Fibroblast of pulmonary artery (primary cell): ENCODE measurements at regions not wholly inside any gene's neighbourhood (a gene's known extent, or its start where the extent isn't known, plus 50 kb on each side); places are given as distances from the start of the nearest gene placed in this dataset.

ENCODE experiments used
- DNase-seq: peaks from one replicate; pipeline ENCODE4 v3.0.0-alpha.2; 2010; ENCODE audit warnings: low read depth
- H3K4me3 ChIP-seq: replicated peaks from 2 replicates; pipeline ENCODE4 v1.5.1; 2011; ENCODE audit warnings: low read depth, mild to moderate bottlenecking, control low read depth, low read length, moderate library complexity
- TF ChIP-seq, protein P1 (sequence below): IDR thresholded peaks from 2 replicates; pipeline ENCODE4 v1.5.1; 2011; ENCODE audit warnings: mild to moderate bottlenecking, control low read depth, low read length, inconsistent platforms; ENCODE audit errors: missing control alignments

GRCh38 chr10:131534836-131535235, 223.3 kb upstream of the TCERG1L start:
- H3K4me3 ChIP-seq: no peak overlapping the region
- DNase-seq: no peak
- TF ChIP-seq, protein P1, sequence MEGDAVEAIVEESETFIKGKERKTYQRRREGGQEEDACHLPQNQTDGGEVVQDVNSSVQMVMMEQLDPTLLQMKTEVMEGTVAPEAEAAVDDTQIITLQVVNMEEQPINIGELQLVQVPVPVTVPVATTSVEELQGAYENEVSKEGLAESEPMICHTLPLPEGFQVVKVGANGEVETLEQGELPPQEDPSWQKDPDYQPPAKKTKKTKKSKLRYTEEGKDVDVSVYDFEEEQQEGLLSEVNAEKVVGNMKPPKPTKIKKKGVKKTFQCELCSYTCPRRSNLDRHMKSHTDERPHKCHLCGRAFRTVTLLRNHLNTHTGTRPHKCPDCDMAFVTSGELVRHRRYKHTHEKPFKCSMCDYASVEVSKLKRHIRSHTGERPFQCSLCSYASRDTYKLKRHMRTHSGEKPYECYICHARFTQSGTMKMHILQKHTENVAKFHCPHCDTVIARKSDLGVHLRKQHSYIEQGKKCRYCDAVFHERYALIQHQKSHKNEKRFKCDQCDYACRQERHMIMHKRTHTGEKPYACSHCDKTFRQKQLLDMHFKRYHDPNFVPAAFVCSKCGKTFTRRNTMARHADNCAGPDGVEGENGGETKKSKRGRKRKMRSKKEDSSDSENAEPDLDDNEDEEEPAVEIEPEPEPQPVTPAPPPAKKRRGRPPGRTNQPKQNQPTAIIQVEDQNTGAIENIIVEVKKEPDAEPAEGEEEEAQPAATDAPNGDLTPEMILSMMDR: no peak

- TF ChIP-seq, protein P1: no peak
- no peak for DNase-seq
- no peak overlapping the region for H3K4me3 ChIP-seq
Observed at GRCh38 chr10:131536676-131537075, 225.2 kb upstream of the TCERG1L start.

DNA sequence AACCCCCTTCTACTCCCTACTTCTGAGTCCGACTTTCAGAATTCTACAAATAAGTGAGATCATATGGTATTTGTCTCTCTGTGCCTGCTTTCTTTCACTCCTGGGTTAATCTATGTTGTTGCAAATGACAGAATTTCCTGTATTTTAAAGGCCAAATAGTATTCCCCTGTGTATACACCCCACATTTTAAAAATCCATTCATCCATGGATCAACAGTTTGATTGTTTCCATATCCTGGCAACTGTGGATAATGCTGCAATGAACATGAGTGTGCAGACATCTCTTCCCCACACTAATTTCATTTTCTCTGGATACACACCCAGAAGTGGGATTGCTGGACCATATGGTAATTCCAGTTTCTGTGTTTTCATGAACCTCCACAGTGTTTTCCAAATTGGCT, 225.8 kb upstream of the TCERG1L start:
- no peak overlapping the region for H3K4me3 ChIP-seq
- TF ChIP-seq, protein P1: no peak

DNA sequence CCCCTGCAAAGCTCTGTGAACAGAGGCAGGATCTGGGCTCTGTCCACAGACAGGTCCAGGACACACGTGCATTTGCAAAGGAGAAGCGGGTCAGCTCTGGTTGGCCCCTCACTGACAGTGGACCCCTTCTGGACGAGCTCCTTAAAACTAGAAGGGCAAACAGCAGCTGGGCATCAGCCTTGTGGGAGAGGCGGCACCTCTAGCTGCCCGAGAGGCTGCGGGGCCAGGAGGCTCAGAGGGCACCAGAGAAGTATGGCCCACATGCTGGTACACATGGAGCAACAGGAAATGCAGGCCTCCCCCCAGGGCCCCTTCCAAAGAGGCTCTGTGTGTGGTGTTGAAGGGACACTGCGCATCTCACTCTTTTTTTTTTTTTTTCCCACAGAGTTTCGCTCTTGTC, 233.0 kb upstream of the TCERG1L start:
- TF ChIP-seq, protein P1: no peak
- no peak for DNase-seq
- no peak overlapping the region for H3K4me3 ChIP-seq

More for the DNA sequence above, 225.8 kb upstream of the TCERG1L start:
- DNase-seq: no peak

DNA sequence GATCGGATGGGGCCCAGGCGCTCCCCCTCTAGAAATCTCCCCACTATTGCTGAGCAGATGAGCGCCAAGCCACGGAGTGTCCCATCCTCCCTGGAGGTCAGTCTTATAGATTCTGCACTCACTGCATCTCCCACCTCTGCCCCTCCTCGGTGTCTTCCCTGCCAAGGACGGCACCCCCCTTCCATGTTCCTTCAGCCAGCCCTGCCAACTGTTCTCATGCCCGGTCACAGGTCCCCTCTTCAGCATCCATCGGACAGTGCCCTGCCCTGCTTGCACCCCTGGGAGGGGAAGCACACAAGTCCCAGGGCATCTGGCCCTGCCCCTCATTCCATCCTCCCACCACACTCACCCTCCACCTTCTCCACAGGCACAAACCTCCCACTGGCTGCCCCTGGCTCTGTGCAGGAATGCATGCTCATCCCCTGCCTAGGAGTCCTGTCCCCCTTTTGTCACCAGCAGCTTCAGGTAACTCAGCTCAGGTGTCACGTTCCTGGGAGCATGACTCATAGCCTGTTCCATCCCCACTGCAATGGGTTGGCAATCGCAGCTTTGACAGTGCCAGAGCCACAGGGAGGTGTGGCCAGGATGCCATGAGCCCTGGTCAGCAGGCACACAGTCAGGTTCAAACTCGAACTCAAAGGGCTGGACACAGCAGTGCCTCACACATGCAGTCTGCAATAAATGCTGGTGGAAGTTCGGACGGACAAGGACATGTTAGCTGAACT, 234.7 kb upstream of the TCERG1L start:
- H3K4me3 ChIP-seq: no peak overlapping the region
- TF ChIP-seq, protein P1: no peak
- no peak for DNase-seq

DNA sequence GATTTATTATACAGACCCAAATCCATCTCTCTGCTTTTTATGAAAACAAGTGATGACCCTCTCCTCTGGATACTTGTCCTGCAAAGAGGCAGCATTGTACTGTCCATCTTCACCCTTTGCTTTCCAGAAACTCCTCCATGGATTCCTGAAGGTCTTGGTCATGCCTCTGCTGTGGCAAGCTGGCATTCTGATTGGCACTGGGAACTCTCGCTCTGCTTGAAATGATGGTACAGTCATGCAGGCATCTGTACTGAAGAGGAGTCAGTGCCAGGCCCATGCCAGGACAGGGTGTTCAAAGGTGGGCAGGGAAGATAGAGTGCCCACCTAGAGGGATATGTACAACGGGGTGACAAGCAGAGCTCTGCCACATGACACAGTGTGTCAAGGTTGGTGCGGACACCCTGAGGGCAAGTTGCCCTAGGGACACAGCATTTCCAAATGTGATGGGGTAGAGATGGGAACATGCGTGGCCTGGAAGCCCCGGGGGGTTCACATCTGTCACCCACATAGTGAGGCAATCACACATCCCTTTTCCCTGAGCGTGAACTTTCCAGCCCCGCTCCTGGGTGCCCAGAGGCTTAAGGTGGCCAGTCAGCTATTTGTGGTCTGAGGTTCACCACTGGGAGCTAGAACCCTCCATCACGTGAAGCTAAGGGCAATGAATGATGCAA, 235.7 kb upstream of the TCERG1L start:
- TF ChIP-seq, protein P1: no peak
- no peak for DNase-seq

More for the DNA sequence above, 235.7 kb upstream of the TCERG1L start:
- no peak overlapping the region for H3K4me3 ChIP-seq
